AG10803 (cell line): ENCODE measurements at regions not wholly inside any gene's neighbourhood (a gene's known extent, or its start where the extent isn't known, plus 50 kb on each side); places are given as distances from the start of the nearest gene placed in this dataset.

Source experiments
- DNase-seq: peaks from one replicate; pipeline ENCODE4 v3.0.0; 2010; ENCODE audit warnings: low read depth
- H3K4me3 ChIP-seq: 2 replicates; pipeline ENCODE4 v1.5.1; 2011; ENCODE audit warnings: mild to moderate bottlenecking, low read length, control low read depth
- TF ChIP-seq, protein P1 (sequence below): conservative IDR thresholded peaks from 2 replicates; pipeline ENCODE4 v1.5.1; 2011; ENCODE audit warnings: mild to moderate bottlenecking, low read length, control low read depth, inconsistent platforms

DNA sequence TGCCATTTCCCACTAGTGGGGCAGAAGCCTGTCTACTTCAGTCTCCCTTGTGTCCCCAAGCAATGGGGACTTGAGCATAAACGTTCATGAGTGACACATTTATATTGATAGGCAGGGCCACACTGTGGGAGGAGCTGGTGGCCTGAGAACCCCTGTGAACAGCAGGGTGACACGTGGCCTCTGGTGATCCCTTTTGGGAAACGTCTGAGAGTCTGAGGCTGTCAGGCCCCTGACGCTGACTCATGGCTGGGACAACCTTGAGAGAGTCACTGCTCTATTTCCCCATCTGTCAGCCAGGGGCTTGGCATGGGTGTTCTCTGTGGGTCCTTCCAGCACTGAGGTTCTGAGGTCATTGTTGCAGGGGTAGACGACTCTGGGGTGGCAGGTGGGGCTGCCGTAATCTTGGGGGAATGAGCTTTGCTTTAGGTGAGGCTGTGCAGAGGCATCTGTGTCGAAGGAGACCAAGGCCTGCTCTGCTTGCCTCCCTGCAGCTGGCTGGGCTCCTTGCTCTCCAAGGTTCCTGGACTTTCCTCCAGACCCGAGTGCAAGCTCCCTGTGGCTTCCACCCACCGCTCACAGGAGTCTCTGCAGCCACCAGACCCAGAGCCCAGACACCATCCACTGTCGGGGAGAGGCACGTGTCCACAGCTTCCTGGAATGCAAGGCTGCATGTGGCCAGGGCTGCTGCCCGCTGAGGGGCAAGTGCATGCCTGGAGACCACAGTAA lies 54.7 kb downstream of the SMIM38 start:
- TF ChIP-seq, protein P1, sequence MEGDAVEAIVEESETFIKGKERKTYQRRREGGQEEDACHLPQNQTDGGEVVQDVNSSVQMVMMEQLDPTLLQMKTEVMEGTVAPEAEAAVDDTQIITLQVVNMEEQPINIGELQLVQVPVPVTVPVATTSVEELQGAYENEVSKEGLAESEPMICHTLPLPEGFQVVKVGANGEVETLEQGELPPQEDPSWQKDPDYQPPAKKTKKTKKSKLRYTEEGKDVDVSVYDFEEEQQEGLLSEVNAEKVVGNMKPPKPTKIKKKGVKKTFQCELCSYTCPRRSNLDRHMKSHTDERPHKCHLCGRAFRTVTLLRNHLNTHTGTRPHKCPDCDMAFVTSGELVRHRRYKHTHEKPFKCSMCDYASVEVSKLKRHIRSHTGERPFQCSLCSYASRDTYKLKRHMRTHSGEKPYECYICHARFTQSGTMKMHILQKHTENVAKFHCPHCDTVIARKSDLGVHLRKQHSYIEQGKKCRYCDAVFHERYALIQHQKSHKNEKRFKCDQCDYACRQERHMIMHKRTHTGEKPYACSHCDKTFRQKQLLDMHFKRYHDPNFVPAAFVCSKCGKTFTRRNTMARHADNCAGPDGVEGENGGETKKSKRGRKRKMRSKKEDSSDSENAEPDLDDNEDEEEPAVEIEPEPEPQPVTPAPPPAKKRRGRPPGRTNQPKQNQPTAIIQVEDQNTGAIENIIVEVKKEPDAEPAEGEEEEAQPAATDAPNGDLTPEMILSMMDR, result no peak
- H3K4me3 ChIP-seq, result no peak overlapping the region
- no peak for DNase-seq

DNA sequence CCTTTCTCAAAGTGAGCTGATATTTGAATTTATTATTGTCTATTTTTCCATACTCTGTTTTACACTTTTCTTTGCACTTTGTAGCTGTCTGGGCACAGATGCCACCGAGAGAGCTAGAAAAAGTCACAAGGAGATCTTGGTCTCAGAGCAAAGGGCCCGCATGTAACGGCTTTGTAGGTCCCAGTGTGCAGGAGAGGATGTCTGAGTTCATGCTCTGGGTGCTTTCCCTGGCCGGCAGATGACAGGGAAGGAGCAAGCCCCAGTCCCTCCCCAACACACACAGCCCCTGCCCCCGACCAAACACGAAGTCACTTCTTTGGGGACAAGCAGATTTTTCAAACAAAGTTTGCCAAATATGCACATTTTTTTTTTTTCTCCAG lies 55.8 kb downstream of the SMIM38 start:
- no peak for DNase-seq
- TF ChIP-seq, protein P1, result no peak

DNA sequence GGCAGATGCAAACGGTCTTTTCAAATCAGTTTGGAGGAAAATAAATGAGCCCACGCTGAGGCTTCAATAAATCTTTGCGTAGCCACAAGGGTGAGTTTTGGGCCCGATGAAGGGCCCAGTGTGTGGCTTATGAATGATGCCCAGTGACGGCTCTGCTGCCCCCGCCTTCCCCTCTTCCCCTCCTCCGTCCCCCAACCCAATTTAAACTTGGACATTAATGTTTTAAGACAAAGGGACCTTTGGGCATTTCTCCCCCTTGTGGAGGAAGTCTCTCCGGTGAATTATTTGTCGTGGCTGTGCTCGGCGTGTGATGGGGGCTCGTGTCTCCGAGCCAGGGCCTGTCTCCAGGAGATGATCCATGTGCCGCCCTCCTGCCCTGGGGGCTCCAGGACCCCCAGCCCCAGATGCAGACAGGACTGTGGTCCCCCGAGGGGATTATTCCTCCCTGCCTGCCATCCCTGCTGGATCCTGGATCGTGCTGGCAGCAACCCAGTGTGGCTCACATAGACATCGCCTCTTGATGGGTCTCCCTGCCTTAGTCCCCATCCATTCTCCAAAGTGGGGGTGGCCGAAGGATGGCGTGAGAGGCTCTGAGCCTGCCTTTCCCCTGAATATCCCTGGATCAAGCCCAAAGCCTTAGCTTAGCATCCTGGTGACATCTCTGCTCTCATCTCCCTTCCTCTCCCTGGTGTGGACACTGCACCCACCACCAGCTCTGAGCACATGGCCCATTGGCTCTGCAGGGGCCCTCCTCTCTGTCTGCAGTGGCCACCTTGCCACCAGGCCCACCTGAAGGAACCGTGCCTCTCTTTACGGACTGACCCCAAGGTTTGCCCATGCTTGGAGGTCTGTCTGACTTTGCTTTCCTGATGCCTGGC lies 56.4 kb downstream of the SMIM38 start:
- TF ChIP-seq, protein P1, result peak; percentile 35
- no peak for DNase-seq
- no peak overlapping the region for H3K4me3 ChIP-seq

More for the DNA sequence above, 55.8 kb downstream of the SMIM38 start:
- no peak overlapping the region for H3K4me3 ChIP-seq

DNA sequence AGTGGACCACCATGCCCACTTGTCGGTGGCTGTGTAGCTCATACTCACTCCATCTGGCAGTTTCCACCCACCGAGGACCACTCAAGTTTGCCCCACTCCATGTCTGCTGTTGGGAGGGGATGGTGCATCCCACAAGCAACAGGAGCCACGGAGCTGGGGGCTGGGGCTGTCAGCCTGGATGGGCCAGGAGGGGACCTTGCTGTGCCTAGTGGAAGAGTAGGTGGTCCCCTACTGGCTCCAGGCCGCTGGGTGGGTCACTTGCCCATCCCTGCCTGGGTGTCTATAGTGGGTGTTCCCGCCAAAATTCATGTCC lies 57.0 kb downstream of the SMIM38 start:
- no peak overlapping the region for H3K4me3 ChIP-seq
- DNase-seq, result no peak
- TF ChIP-seq, protein P1, result no peak

DNA sequence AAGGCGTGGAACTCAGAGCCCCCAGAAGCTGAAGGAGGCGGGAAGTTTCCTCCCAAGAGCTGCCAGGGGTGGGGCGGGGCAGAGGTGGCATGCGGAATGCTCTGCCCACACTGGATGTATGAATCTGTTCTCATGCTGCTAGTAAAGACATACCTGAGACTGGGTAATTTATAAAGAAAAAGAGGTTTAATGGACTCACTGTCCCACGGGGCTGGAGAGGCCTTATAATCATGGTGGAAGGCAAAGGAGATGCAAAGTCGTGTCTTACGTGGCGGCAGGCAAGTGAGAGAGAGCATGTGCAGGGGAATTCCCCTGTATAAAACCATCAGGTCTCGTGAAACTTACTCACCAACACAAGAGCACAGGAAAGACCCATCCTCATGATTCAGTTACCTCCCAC lies 57.6 kb downstream of the SMIM38 start:
- TF ChIP-seq, protein P1, result no peak
- DNase-seq, result no peak
- H3K4me3 ChIP-seq, result no peak overlapping the region

DNA sequence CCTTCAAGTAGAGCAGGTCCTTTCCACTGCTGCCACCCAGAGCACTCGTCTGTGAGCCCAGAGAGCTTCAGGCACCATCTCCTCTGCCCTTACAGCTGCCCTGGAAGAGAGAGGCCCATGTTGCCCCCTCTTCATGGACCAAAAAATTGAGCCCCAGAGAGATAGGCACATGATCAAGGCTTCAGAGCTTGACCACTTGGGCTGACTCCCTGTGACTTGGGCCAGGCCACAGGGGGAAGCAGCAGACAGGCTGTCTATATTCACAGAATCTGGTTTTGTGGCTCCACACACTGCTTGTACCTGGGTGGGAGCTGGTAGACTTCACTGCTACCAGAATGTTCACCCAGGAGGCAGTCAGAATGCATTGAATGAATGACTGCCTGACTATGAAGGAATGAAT lies 58.2 kb downstream of the SMIM38 start:
- TF ChIP-seq, protein P1, result no peak
- DNase-seq, result no peak
- H3K4me3 ChIP-seq, result no peak overlapping the region

DNA sequence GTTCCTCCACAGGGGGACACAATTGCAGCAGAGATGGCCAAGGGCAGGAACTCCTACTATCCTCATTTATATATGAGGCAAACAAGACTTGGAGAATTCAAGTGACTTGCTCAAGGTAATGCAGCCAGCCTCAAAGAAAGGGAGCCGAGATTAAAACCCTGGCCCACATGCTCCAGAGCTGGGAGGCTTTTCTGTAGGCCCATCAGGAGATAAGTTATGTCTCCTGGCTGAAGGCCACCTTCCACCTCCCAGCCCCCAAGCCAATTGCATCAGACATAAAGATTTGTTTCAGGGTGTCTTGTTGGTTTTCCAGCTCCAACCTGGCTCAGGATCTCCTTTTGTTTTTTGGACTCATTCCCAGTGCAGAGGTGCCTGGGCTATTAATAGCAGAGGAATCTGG lies 59.5 kb downstream of the SMIM38 start:
- no peak overlapping the region for H3K4me3 ChIP-seq
- TF ChIP-seq, protein P1, result no peak
- DNase-seq, result no peak
